CD1c-positive myeloid dendritic cell (primary cell): ENCODE measurements at regions not wholly inside any gene's neighbourhood (a gene's known extent, or its start where the extent isn't known, plus 50 kb on each side); places are given as distances from the start of the nearest gene placed in this dataset.
"Not testable (repeated sequence)": the region's sequence is repeated elsewhere in the genome, so short reads cannot be mapped to it uniquely, and the experiment has no call there.

Experiments used
- DNase-seq: peaks from one replicate; pipeline ENCODE4 v3.0.0-alpha.2; 2016; ENCODE audit errors: extremely low spot score

DNA sequence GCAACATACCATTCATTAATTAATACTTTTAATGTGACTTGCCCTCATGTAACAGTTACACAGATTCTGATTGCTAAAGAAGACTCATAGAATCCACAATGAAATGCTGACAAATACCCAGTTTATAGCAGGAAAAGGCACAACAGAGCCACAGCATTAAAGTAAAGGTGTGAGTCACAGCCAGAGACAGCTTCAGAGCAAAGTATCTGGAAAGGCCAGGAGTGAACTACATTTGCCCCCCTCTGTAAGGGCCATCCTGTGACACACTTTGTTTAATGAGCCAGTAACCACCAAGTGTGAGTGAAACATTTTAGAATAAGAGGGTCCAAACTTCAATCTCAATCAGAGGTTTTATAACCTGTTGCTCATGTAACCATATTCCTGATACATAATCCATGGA lies 133.8 kb upstream of the TACR3 start:
- DNase-seq = no peak

DNA sequence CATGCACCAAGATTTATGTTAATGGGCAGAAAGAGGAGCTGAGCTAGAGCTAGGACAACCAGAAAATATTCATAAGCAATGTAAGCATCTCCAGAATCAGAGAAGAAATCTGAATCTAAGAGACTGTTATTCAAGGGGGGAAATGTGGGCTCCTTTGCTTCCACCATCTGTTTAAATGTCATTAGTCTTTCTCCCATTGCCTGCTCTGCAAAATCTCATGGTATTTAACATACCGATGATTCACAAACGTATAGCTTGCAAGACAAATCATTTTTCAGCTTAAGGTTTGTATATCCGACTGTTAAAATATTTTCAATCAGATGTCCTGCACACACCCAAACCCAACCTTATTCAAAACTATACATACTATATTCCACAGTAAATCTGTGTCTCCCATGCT lies 133.4 kb upstream of the TACR3 start:
- no peak for DNase-seq

DNA sequence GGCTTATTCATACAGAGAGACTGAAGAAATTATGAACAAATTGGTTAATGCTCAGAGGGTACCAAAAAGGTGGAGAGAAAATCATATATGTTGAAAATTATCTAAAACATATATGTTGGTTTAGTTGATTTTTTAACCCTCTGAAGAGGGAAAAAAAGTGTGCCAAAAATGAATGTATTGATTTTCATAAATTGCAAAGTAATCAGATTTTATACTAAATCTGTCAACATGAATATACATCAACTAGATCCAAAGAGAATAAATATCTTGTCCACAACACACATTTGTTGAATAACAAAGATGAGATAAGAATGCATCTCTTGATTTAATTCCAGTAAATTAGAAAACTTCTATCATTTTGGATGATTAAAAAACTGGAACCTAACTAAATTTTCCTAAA lies 125.3 kb upstream of the TACR3 start:
- DNase-seq = no peak

DNA sequence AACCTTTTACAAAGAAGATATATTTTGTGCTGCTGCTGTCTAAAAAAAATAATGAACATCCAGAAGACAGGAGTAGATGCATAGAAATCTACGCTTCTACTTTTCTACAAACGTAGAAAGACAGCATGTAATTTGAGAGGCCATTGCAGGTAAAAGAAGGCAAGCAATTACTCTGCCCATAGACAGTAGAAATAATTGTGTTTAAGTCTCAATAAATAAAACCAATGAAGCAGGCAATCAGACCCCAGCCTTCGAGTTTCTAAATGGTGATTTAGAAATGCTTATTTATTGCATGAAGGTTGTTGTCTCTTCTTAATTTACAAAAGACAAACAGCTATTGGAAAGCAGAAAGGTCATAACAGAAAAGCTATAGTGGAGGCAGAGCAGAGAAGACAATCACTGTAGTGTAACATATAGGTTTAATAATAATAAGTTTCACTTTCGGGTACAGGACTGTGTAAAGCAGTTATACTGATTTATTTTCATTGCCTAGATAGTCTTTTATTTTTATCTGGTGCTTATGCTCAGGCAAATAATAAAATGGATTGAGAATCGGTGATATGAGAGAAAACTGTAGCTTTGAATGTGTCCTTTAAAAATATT lies 123.0 kb upstream of the TACR3 start:
- no peak for DNase-seq

DNA sequence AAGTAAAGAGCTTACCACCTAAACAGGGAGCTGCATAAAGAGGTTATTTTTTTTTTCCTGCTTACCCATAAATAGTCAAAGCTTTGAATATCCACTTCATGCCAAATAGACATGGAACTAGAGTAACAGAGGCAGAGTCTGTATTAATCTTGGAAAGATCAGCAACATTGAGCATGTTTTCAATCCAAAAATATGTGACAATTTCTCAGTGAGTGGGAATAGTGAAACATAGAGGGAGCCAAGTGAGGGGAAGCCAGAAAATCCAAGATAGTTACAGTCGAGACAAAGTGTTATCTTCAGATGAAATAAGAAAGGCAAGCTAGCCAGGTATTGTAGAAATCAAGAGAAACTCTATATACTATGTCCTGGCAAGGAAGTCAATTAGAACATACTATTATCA lies 122.3 kb upstream of the TACR3 start:
- no peak for DNase-seq

DNA sequence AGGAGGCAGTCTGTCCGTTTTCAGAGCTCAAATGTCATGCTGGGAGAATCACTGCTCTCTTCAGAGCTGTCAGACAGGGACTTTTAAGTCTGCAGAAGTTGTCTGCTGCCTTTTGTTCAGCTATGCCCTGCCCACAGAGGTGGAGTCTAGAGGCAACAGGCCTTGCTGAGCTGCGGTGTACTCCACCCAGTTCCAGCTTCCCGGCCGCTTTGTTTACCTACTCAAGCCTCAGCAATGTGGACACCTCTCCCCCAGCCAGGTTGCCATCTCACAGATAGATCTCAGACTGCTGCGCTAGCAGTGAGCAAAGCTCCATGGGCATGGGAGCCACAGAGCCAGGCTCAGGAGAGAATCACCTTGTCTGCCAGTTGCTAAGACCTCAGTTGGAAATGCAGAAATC lies 90.5 kb upstream of the TACR3 start:
- DNase-seq = not testable (repeated sequence)

DNA sequence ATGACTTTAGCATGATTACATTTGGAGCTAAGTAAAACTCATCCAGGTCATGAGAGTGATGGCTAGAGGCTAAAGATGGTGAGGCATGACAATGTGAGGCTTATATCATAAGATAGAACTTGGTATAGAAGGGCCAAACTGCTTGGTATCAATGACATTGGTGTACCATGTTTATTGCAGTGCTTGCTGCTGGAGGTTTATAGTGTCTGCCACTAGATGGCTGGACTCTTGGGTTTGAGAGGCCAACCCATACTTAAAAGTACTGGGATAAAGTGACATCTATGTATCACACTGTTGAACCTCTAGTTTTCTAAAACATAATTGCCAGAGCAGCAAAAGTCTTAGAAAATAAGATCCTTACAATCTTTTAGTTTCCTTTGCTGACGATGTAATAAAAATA lies 83.0 kb upstream of the TACR3 start:
- no peak for DNase-seq

DNA sequence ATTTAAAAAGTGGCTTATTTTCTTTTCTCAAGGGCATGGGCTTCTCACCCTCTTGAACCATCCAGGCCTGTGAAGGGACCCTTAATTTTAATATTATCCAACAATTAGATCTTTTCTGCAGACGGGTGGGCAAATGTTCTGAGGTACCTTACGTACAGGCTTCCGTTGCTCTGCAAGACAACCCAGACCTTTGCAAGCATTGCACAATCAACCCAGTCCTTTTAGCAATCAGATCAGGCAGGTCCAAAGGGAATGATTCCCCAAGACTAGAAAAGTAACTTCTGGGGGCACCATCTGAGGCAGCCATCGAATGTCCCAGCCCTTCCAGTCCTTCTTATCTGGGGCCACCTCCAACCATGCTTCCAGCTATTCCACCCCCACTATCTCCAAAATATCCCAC lies 67.3 kb upstream of the TACR3 start:
- DNase-seq = no peak

DNA sequence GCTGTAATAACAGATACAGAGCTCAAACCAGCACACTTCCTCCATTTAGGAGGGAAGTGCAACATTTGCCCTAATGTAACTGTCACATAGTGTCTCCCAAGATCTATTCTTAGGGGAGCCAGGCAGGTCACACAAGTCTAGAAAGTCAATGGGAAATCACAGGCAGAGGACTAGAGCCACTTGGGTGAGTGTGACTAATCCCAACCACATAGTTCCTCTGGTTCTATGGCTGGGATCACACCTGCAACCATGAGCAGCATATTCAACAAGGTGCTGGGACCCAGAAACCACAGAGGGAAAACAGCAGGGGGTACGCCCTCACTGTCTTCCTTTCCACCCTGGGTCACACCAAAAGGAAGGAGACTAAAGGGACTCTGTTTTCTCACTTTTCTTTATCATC lies 66.8 kb upstream of the TACR3 start:
- no peak for DNase-seq

DNA sequence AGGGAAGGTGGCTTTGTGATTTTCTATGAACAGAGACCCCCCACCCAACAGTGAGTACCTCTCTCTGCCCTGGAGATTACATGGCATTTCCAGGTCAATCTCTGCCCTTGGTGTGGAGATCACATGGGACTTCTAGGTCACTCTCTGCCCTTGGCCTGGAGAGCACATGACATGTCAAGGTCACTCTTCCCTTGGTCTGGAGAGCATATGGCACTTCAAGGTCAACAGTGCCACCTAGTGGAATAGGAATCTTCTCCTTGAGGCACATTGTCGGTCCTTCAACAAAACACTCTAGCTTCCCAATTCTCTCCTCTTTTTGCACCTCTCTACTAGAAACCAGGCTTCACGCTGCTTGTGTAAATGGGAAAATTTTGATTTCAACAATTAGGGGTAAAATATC lies 66.2 kb upstream of the TACR3 start:
- DNase-seq = no peak

DNA sequence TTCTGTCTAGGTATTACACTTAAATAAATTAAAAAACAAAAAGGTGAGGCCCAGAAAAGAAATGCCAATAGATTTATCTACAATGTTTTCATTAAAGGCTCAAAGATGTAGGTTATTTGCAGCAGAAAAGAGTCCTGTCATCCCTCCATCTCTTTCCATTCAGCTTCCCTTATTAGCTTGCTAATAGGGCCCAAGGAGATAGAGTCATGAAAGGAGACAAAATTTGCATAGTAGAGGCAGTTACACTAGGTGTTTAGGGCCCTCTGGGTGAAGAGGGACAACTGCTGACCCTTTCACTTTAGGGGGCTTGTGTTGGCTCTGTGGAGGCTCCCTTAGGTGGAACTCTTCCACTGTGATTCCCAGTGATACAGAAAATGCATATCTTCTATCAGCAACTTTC lies 58.4 kb upstream of the TACR3 start:
- no peak for DNase-seq

DNA sequence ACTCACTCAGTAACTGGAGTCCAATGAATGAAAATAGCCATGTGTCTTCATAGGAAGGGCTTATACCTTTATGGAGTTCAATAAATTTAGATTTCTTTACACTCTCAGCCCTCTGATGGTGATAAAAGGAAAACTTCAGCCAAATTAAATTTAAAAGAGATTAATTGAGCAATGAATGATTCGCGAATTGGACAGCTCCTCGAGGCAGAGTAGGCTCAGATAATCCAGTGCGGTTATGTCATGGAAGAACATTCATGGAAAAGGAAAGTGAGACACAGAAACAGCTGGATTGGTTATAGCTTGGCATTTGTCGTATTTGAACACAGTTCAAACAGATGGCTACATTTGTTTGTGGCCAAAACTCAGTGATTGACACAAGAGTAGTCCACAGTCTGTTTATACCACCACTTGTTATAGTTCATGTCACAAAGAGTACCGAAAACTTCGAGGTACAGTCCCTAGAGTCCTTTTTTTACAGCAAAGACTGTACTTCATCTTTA lies 54.6 kb upstream of the TACR3 start:
- DNase-seq = no peak

DNA sequence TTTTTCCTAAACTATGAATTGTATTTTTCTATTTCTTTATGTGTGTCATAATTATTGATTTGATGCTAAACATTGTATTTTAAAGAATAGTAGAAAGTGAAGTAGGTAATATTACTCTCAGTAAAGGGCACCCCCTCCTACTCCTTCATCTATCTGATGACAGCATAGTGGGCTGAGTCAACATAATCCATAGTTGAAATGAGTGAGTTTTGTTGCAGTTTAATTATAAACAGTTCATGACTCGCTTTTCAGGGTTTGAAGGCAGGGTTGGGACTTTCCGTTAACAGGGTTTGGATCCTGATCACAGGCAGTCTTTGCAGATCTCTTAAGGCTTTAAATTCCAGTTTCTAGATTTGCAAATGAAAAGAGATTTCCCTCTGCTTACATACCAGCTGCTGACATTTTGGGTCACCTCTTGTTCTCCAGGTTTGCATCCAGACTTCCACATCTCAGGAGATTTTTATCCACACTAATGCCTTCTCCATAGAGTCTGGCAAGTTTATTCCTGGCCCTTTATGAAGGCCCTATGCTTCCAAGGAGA lies 54.0 kb upstream of the TACR3 start:
- DNase-seq = no peak
